Psoas muscle (tissue), 7 donors: ENCODE measurements at regions not wholly inside any gene's neighbourhood (a gene's known extent, or its start where the extent isn't known, plus 50 kb on each side); places are given as distances from the start of the nearest gene placed in this dataset.

Source experiments
- ATAC-seq, 4 donors: fragments of 200-7000 bp; cut with Tn5 transposase; one replicate each; pipeline ENCODE4 v1.9.1; 2020; ENCODE audit warnings: moderate library complexity in 3 of 4, mild to moderate bottlenecking in 2 of 4
- DNase-seq, 2 donors: peaks; one replicate each; pipeline ENCODE4 v3.0.0-alpha.2; 2020
- H3K27ac ChIP-seq: fragments of 200-600 bp; one replicate; pipeline ENCODE4 v1.8.0; 2022
- H3K27me3 ChIP-seq, 3 donors: fragments of 200-600 bp in 1 of 3; one replicate each; pipeline versions ENCODE4 v1.6.1 to v1.8.0; 2013 to 2022; ENCODE audit warnings: low read length in 2 of 3, mild to moderate bottlenecking in 2 of 3, moderate library complexity in 1 of 3; ENCODE audit not compliant: insufficient read depth in 3 of 3
- H3K36me3 ChIP-seq, 2 donors: fragments of 200-600 bp in 1 of 2; one replicate each; pipeline versions ENCODE4 v1.6.1 to v1.8.0; 2013 to 2022; ENCODE audit warnings: low read depth in 1 of 2, mild to moderate bottlenecking in 1 of 2, moderate library complexity in 1 of 2; ENCODE audit not compliant: insufficient read depth in 1 of 2
- H3K4me1 ChIP-seq: fragments of 200-600 bp; one replicate; pipeline ENCODE4 v1.8.0; 2022
- H3K4me3 ChIP-seq: fragments of 200-600 bp; one replicate; pipeline ENCODE4 v1.8.0; 2022; ENCODE audit warnings: mild to moderate bottlenecking
- H3K9me3 ChIP-seq: fragments of 200-600 bp; one replicate; pipeline ENCODE4 v1.8.0; 2022
- CTCF ChIP-seq: fragments of 200-600 bp; IDR thresholded peaks from one replicate; pipeline ENCODE4 v1.8.0; 2022; ENCODE audit warnings: antibody characterized with exemption
- WGBS, 3 donors: extraction: QIAGEN DNeasy Blood & Tissue Kit; methylation state at CpG; one replicate each; pipeline versions ENCODE4 v1.1.6 to v1.1.7; 2013; 5-methylcytosine and 5-hydroxymethylcytosine counted together
- intact Hi-C, 2 donors: fragments of 100-400 bp; cut with DNase I; formaldehyde crosslinking; loops; one replicate each; pipeline versions ENCODE4 v1.11.0 to v1.14.2; 2022
- donor health status: healthy with polysubstance abuse.
- donor health status: DM: no; HTN: no; CAD: no; lungs with moderate emphysema.
- donor health status: Bipolar disorder and iron deficiency.
- donor health status: healthy.
- donor health status: DM: yes; HTN: yes; CAD: no.
- donor health status: DM: no; HTN: no; CAD: no.
- donor health status: DM: yes; HTN: yes; CAD: no.

GRCh38 chr18:72246076-72246475 is 298.1 kb downstream of the CBLN2 start:
- no peak overlapping the region for H3K4me3 ChIP-seq
- TF ChIP-seq CTCF, result no peak
- no peaks in the 10 kb centered on the region for H3K27me3 ChIP-seq
- no peaks in the 10 kb centered on the region for H3K9me3 ChIP-seq
- intact Hi-C loops, result no loop called here
- DNase-seq (no peak), ATAC-seq (no peak)
- no peaks in the 10 kb centered on the region for H3K4me1 ChIP-seq
- no peaks in the 10 kb centered on the region for H3K36me3 ChIP-seq
- H3K27ac ChIP-seq, result no peak overlapping the region
- 24 to 31% (median 29%) methylated on average over 4 of the region's 4 CpGs for WGBS, 3 donors

- WGBS, 3 donors, result 82 to 88% (median 86%) methylated on average over 2 of the region's 2 CpGs
- intact Hi-C loops, result no loop called here
- no peak for TF ChIP-seq CTCF
- Histone ChIP-seq H3K4me1 (no peaks in the 10 kb centered on the region), H3K36me3 (no peaks in the 10 kb centered on the region), H3K27ac (no peak overlapping the region), H3K27me3 (no peaks in the 10 kb centered on the region), H3K4me3 (no peak overlapping the region), H3K9me3 (no peaks in the 10 kb centered on the region)
- no peak for DNase-seq
- no peak for ATAC-seq
Observed at GRCh38 chr18:72235422-72235821, 308.7 kb downstream of the CBLN2 start.

GRCh38 chr18:72233106-72233505 is 311.0 kb downstream of the CBLN2 start:
- Histone ChIP-seq H3K36me3 (no peaks in the 10 kb centered on the region), H3K4me1 (no peaks in the 10 kb centered on the region), H3K27ac (no peak overlapping the region), H3K4me3 (no peak overlapping the region), H3K9me3 (no peaks in the 10 kb centered on the region), H3K27me3 (no peaks in the 10 kb centered on the region)
- intact Hi-C loops, result no loop called here
- TF ChIP-seq CTCF, result no peak
- ATAC-seq (no peak), DNase-seq (no peak)
- 66 to 71% (median 69%) methylated on average over 4 of the region's 4 CpGs for WGBS, 3 donors

GRCh38 chr18:72232644-72233043 is 311.5 kb downstream of the CBLN2 start:
- Histone ChIP-seq H3K36me3 (no peaks in the 10 kb centered on the region), H3K27ac (no peak overlapping the region), H3K4me1 (no peaks in the 10 kb centered on the region), H3K9me3 (no peaks in the 10 kb centered on the region), H3K27me3 (no peaks in the 10 kb centered on the region), H3K4me3 (no peak overlapping the region)
- WGBS, 3 donors, result 71 to 80% (median 79%) methylated on average over 3 of the region's 3 CpGs
- no peak for TF ChIP-seq CTCF
- ATAC-seq, result no peak
- DNase-seq, result no peak
- intact Hi-C loops, result no loop called here

- Histone ChIP-seq H3K4me3 (no peak overlapping the region), H3K36me3 (no peaks in the 10 kb centered on the region), H3K27me3 (no peaks in the 10 kb centered on the region), H3K27ac (no peak overlapping the region), H3K4me1 (no peaks in the 10 kb centered on the region), H3K9me3 (no peaks in the 10 kb centered on the region)
- ATAC-seq (no peak), DNase-seq (no peak)
- intact Hi-C loops, result no loop called here
- 64 to 84% (median 72%) methylated on average over 4 of the region's 4 CpGs for WGBS, 3 donors
- TF ChIP-seq CTCF, result no peak
Observed at GRCh38 chr18:72225958-72226357, 318.2 kb downstream of the CBLN2 start.
